ENCODE measurements at regions not wholly inside any gene's neighbourhood (a gene's known extent, or its start where the extent isn't known, plus 50 kb on each side); places are given as distances from the start of the nearest gene placed in this dataset.
"Not testable (repeated sequence)": the region's sequence is repeated elsewhere in the genome, so short reads cannot be mapped to it uniquely, and the experiment has no call there.

- WGBS, 2 donors = 19 to 38% methylated on average over 4 of the region's 57 CpGs
- Histone ChIP-seq H3K4me1 (peaks cover 0 to 4% (median 0%) of the 10 kb centered on the region in 3 donors), H3K27ac (no peak overlapping the region), H3K36me3 (no peaks in the 10 kb centered on the region), H3K9me3 (no peaks in the 10 kb centered on the region), H3K4me3 (peak overlapping the region in 2 of 4 donors; percentile 32 to 60), H3K27me3 (peaks cover 0 to 91% (median 5%) of the 10 kb centered on the region in 4 donors)
- no peak for TF ChIP-seq POLR2A (IDR thresholded peaks at IDR 0.05)
- no peak for TF ChIP-seq CTCF (IDR thresholded peaks at IDR 0.05)
- no peak for DNase-seq
- intact Hi-C loops (cut with DNase I) = no loop called here
Observed at GRCh38 chr2:131425231-131425941, 50.5 kb upstream of the TUBA3D start.

GRCh38 chr2:131424605-131425114 lies 51.3 kb upstream of the TUBA3D start:
- intact Hi-C loops (cut with DNase I); H3K9me3 ChIP-seq; DNase-seq; H3K4me1 ChIP-seq; H3K27ac ChIP-seq; H3K36me3 ChIP-seq: not testable (repeated sequence)
- Histone ChIP-seq H3K4me3 (peak overlapping the region in 2 of 4 donors; percentile 28 to 54), H3K27me3 (peaks cover 0 to 85% (median 5%) of the 10 kb centered on the region in 4 donors)
- 63 to 69% methylated on average over 7 to 11 of the region's 50 CpGs for WGBS, 2 donors

GRCh38 chr2:131420751-131421150 lies 55.2 kb upstream of the TUBA3D start:
- peaks cover 0 to 78% (median 1%) of the 10 kb centered on the region in 4 donors for H3K27me3 ChIP-seq
- 67 to 78% methylated on average over 3 of the region's 3 CpGs for WGBS, 2 donors
- H3K4me3 ChIP-seq; H3K9me3 ChIP-seq; intact Hi-C loops (cut with DNase I); H3K36me3 ChIP-seq; H3K27ac ChIP-seq; DNase-seq; H3K4me1 ChIP-seq: not testable (repeated sequence)

GRCh38 chr2:131419441-131419840 lies 55.5 kb upstream of the RAB6D start:
- H3K4me3 ChIP-seq = no peak overlapping the region
- H3K9me3 ChIP-seq = no peaks in the 10 kb centered on the region
- no peak for DNase-seq
- H3K36me3 ChIP-seq = no peaks in the 10 kb centered on the region
- intact Hi-C loops (cut with DNase I) = no loop called here
- no peak overlapping the region for H3K27ac ChIP-seq
- 46 to 51% methylated on average over 5 to 10 of the region's 10 CpGs for WGBS, 2 donors
- H3K27me3 ChIP-seq = peaks cover 0 to 71% (median 0%) of the 10 kb centered on the region in 4 donors
- no peaks in the 10 kb centered on the region for H3K4me1 ChIP-seq
- TF ChIP-seq POLR2A (IDR thresholded peaks at IDR 0.05) (no peak), CTCF (IDR thresholded peaks at IDR 0.05) (no peak)

- Histone ChIP-seq H3K4me1 (no peaks in the 10 kb centered on the region), H3K36me3 (no peaks in the 10 kb centered on the region), H3K9me3 (no peaks in the 10 kb centered on the region), H3K27me3 (peaks cover 0 to 68% (median 0%) of the 10 kb centered on the region in 4 donors), H3K4me3 (no peak overlapping the region), H3K27ac (no peak overlapping the region)
- TF ChIP-seq CTCF (IDR thresholded peaks at IDR 0.05) (no peak), POLR2A (IDR thresholded peaks at IDR 0.05) (no peak)
- intact Hi-C loops (cut with DNase I) = no loop called here
- DNase-seq = no peak
- 47 to 76% methylated on average over 2 to 7 of the region's 8 CpGs for WGBS, 2 donors
Observed at GRCh38 chr2:131418625-131419024, 54.7 kb upstream of the RAB6D start.

GRCh38 chr2:131417886-131418285 lies 53.9 kb upstream of the RAB6D start:
- WGBS, 2 donors = 41 to 56% methylated on average over 2 of the region's 2 CpGs
- intact Hi-C loops (cut with DNase I) = no loop called here
- TF ChIP-seq CTCF (IDR thresholded peaks at IDR 0.05) (no peak), POLR2A (IDR thresholded peaks at IDR 0.05) (no peak)
- DNase-seq = no peak
- Histone ChIP-seq H3K27me3 (peaks cover 0 to 64% (median 0%) of the 10 kb centered on the region in 4 donors), H3K9me3 (no peaks in the 10 kb centered on the region), H3K4me1 (no peaks in the 10 kb centered on the region), H3K36me3 (no peaks in the 10 kb centered on the region), H3K27ac (no peak overlapping the region), H3K4me3 (no peak overlapping the region)

Data from esophagus squamous epithelium (tissue), 5 donors.